ENCODE measurements at regions not wholly inside any gene's neighbourhood (a gene's known extent, or its start where the extent isn't known, plus 50 kb on each side); places are given as distances from the start of the nearest gene placed in this dataset.

GRCh38 chr21:22476214-22476613 is 1478.0 kb downstream of the NCAM2 start:
- Histone ChIP-seq H3K79me2 (ENCODE audit: insufficient read depth, low read length) (no peaks in the 10 kb centered on the region), H2AFZ (ENCODE audit: low read depth, low read length) (no peak overlapping the region), H3K4me3 (ENCODE audit: insufficient read depth, low read depth, low read length) (no peak overlapping the region), H3K9ac (ENCODE audit: low read length) (no peak overlapping the region), H3K36me3 (ENCODE audit: insufficient read depth, low read length) (no peaks in the 10 kb centered on the region), H3K27me3 (ENCODE audit: insufficient read depth, low read length) (no peaks in the 10 kb centered on the region), H4K20me1 (ENCODE audit: insufficient read depth, low read length) (no peaks in the 10 kb centered on the region), H3K27ac (ENCODE audit: low read depth, low read length) (no peak overlapping the region), H3K4me1 (ENCODE audit: insufficient read depth, low read length) (no peaks in the 10 kb centered on the region), H3K4me2 (ENCODE audit: low read length) (no peak overlapping the region), H3K9me3 (ENCODE audit: insufficient read depth, low read depth, low read length) (no peaks in the 10 kb centered on the region)
- Mint-ChIP-seq H3K27ac (ENCODE audit: unreplicated experiment) (no peak overlapping the region), H3K4me1 (ENCODE audit: low read depth, unreplicated experiment) (no peaks in the 10 kb centered on the region), H3K9me3 (ENCODE audit: unreplicated experiment) (no peaks in the 10 kb centered on the region), H3K4me3 (ENCODE audit: unreplicated experiment) (no peak overlapping the region), H3K27me3 (ENCODE audit: low read depth, unreplicated experiment) (no peaks in the 10 kb centered on the region), H3K36me3 (ENCODE audit: low read depth, unreplicated experiment) (no peaks in the 10 kb centered on the region)
- FAIRE-seq (no peak), DNase-seq (ENCODE audit: low read depth) (no peak)
- TF ChIP-seq EZH2 (IDR thresholded peaks at IDR 0.05; ENCODE audit: insufficient read depth, low read length) (no peak), CTCF (IDR thresholded peaks at IDR 0.05; ENCODE audit: insufficient read depth, low read depth, low read length) (no peak)

DNA sequence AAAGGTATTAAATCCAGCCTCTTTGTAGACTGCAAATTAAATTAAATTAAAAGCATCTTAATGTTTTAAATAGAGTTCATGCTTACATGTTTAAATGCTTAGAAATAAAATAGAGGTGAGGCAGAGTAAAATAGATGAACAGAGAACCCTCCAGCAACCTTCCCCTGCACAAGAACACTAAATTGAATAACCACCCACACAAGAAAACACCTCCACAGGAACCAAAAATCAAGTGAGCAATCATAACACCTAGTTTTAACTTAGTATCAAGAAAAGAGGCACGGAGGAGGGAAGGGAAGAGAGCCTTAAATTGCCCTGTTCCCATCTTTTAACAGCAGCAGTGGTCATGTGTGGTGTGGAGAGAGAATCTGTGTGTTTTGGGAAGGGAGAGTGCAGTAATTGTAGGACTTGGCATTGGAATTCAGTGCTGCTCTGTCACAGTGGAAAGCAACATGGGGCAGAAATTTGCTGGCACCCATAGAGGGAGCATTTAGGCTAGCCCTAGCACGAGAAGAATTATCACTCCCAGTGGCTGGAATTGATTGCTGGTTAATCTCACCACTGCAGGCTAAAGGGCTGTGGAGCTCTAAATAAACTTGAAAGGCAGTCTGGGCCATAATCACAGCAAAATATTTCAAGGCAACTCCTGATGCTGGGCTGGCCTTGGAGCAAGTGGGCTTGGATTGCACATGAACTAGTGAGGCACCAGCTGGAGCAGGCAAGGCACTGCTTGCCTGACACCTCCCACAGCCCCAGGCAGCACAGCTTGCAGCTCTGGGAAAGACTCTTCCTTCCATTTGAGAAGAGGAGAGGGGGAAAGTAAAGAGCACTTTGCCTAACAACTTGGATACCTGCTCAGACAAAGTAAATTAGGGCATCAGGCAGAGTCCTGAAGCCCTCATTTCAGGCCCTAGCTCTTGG is 1478.8 kb downstream of the NCAM2 start:
- no peak for TF ChIP-seq CTCF (IDR thresholded peaks at IDR 0.05; ENCODE audit: insufficient read depth, low read depth, low read length)
- TF ChIP-seq EZH2 (IDR thresholded peaks at IDR 0.05; ENCODE audit: insufficient read depth, low read length), result no peak
- Histone ChIP-seq H4K20me1 (ENCODE audit: insufficient read depth, low read length) (no peaks in the 10 kb centered on the region), H2AFZ (ENCODE audit: low read depth, low read length) (no peak overlapping the region), H3K79me2 (ENCODE audit: insufficient read depth, low read length) (no peaks in the 10 kb centered on the region), H3K4me1 (ENCODE audit: insufficient read depth, low read length) (no peaks in the 10 kb centered on the region), H3K4me2 (ENCODE audit: low read length) (no peak overlapping the region), H3K27ac (ENCODE audit: low read depth, low read length) (no peak overlapping the region), H3K27me3 (ENCODE audit: insufficient read depth, low read length) (no peaks in the 10 kb centered on the region), H3K36me3 (ENCODE audit: insufficient read depth, low read length) (no peaks in the 10 kb centered on the region), H3K9ac (ENCODE audit: low read length) (no peak overlapping the region), H3K4me3 (ENCODE audit: insufficient read depth, low read depth, low read length) (no peak overlapping the region), H3K9me3 (ENCODE audit: insufficient read depth, low read depth, low read length) (no peaks in the 10 kb centered on the region)
- Mint-ChIP-seq H3K9me3 (ENCODE audit: unreplicated experiment) (peaks cover 2% of the 10 kb centered on the region), H3K4me1 (ENCODE audit: low read depth, unreplicated experiment) (no peaks in the 10 kb centered on the region), H3K36me3 (ENCODE audit: low read depth, unreplicated experiment) (no peaks in the 10 kb centered on the region), H3K27ac (ENCODE audit: unreplicated experiment) (no peak overlapping the region), H3K4me3 (ENCODE audit: unreplicated experiment) (no peak overlapping the region), H3K27me3 (ENCODE audit: low read depth, unreplicated experiment) (no peaks in the 10 kb centered on the region)
- FAIRE-seq (no peak), DNase-seq (ENCODE audit: low read depth) (no peak)

DNA sequence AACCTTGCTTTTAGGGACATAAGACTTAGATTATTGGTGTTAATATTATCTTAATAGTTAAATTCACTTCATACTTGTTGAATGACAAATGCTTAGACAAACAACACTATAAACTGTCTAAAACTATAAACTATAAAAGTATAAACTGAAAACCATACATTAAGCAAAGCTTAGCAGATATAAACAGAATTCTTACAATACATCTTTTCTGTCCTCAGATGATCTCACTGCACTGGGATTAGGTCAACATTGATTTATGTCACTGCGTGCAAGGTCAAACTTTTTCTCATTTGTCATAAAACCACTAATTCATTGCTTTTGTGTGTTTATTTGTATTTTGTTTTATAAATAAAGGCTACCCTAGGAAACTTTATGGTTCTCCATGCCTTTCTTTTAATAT is 1491.8 kb downstream of the NCAM2 start:
- no peaks in the 10 kb centered on the region for H3K36me3 Mint-ChIP-seq (ENCODE audit: low read depth, unreplicated experiment)
- H3K4me1 Mint-ChIP-seq (ENCODE audit: low read depth, unreplicated experiment), result no peaks in the 10 kb centered on the region
- no peak overlapping the region for H3K9ac ChIP-seq (ENCODE audit: low read length)
- no peak overlapping the region for H3K27ac Mint-ChIP-seq (ENCODE audit: unreplicated experiment)
- no peaks in the 10 kb centered on the region for H3K9me3 Mint-ChIP-seq (ENCODE audit: unreplicated experiment)
- no peaks in the 10 kb centered on the region for H3K27me3 ChIP-seq (ENCODE audit: insufficient read depth, low read length)
- no peak for FAIRE-seq
- H3K36me3 ChIP-seq (ENCODE audit: insufficient read depth, low read length), result no peaks in the 10 kb centered on the region
- H3K27me3 Mint-ChIP-seq (ENCODE audit: low read depth, unreplicated experiment), result no peaks in the 10 kb centered on the region
- H3K4me2 ChIP-seq (ENCODE audit: low read length), result no peak overlapping the region
- H3K9me3 ChIP-seq (ENCODE audit: insufficient read depth, low read depth, low read length), result peaks cover 3% of the 10 kb centered on the region
- H4K20me1 ChIP-seq (ENCODE audit: insufficient read depth, low read length), result no peaks in the 10 kb centered on the region
- no peak overlapping the region for H3K4me3 ChIP-seq (ENCODE audit: insufficient read depth, low read depth, low read length)
- TF ChIP-seq CTCF (IDR thresholded peaks at IDR 0.05; ENCODE audit: insufficient read depth, low read depth, low read length) (no peak), EZH2 (IDR thresholded peaks at IDR 0.05; ENCODE audit: insufficient read depth, low read length) (no peak)
- DNase-seq (ENCODE audit: low read depth), result no peak
- H3K27ac ChIP-seq (ENCODE audit: low read depth, low read length), result no peak overlapping the region
- H3K79me2 ChIP-seq (ENCODE audit: insufficient read depth, low read length), result no peaks in the 10 kb centered on the region
- H3K4me3 Mint-ChIP-seq (ENCODE audit: unreplicated experiment), result no peak overlapping the region
- H2AFZ ChIP-seq (ENCODE audit: low read depth, low read length), result no peak overlapping the region
- H3K4me1 ChIP-seq (ENCODE audit: insufficient read depth, low read length), result no peaks in the 10 kb centered on the region

All from astrocyte (in vitro differentiated cells and primary cell).